ENCODE measurements at regions not wholly inside any gene's neighbourhood (a gene's known extent, or its start where the extent isn't known, plus 50 kb on each side); places are given as distances from the start of the nearest gene placed in this dataset.

DNA sequence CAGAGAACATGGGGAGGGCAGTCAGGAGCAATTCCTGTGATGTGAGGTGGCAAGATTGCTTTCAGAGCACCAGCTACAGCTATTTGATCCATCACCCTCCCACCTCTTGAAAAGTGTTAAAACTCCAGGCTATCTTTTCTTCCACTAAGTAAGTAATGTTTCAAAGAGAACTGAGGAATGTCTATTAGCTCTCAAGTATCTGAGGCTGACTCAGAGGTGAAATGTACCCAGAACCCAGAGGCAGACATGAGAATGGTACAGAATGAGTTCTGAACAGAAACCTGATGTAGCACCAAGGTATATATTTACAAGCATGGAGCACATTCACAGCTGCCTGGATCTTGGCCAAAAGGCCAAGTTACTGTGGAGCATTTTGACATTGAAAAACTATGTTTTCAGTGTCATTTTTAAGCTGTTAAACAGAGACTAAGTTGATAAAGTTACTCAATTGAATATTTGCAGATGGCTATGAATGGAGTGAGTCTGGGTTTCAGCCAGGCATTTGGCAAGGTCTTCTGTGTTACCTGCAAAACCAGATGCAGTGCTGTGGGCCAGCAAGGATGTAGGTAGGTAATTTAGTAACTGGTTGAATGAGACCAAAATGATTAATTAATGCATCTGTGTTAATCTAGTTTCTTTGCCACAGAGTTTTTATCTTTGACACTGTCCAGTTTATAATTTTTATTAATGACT is 227.7 kb upstream of the CD96 start:
- peak; percentile 88 for DNase-seq

- DNase-seq, result peak; percentile 34
Observed at GRCh38 chr3:111314898-111315297, 227.1 kb upstream of the CD96 start.

DNA sequence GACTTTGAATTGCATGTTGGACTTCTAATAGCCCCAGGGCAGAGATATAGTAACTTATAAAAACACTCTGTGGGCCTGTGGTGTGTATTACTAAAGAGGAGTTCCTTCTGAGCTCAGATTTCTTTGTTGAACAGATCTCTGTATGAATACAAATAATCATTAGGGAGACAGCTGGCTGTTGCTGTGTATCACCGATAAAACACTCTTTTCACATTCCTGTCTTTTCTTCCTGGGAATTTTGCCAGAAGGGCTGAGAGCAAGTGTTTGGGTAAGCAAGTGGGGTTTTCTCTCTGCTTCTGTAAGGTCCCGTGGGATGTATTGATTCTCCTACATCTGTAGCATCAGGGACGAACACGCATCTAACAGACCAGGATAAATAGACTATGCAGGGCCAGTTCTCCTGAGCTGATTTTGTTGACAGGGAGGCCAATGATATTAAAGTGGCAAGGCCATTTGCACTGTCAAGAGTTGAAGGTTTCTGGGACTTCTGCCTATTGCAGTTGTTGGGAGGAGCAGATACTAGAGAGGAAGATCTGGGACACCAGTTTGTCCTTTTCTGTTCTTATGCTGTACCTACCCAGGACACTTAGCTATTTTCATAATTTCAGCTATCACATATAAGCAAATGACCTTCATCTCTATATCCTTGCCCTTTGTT is 225.9 kb upstream of the CD96 start:
- DNase-seq, result peak; percentile 51

DNA sequence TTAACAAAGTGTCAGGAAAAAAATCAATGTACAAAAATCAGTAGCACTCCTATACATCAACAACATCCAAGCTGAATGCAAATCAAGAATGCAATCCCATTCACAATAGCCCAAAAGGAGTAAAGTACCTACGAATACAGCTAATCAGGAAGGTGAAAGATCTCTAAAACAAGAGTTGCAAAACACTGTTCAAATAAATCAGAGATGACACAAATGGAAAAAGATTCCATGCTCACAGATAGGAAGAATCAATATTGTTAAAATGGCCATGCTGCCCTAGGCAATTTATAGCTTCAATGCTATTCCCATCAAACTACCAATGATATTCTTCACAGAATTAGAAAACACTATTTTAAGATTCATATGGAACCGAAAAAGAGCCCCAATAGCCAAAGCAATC is 223.7 kb upstream of the CD96 start:
- no peak for DNase-seq

DNA sequence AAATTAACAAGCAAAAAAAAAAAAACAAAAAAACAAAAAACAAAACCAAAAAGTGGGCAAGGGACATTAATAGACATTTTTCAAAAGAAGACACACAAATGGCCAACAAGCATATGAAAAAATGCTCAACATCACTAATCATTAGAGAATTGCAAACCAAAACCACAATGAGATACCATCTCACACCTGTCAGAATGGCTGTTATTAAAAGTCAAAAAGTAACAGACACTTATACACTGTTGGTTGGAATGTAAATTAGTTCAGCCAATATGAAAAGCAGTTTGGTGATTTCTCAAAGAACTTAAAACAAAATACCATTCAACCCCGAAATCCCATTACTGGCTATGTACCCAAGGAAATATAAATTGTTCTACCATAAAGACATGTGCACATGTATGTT is 222.4 kb upstream of the CD96 start:
- no peak for DNase-seq

GRCh38 chr3:111321786-111322185 is 220.2 kb upstream of the CD96 start:
- DNase-seq, result no peak

DNA sequence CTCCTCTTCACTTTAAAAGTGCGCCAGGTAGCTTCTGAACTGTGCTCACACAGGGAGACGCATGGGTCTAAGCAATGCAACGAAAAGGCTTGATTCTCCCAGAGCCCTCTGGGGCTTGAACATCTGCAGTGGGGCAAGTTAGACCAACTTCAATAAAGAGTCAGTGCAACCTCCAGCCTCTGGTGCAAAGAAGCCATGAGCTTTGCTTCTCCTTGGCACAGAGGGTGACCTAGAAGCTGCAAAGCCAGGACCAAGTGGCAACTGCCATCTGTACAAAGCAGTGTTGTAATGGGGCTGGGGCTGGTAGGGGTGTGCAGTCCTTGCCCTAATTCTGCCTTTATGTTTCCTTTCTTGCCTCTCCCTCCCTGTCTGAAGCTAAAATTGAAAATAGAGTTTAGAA is 219.0 kb upstream of the CD96 start:
- DNase-seq, result no peak

GRCh38 chr3:111324151-111324550 is 217.8 kb upstream of the CD96 start:
- no peak for DNase-seq

DNA sequence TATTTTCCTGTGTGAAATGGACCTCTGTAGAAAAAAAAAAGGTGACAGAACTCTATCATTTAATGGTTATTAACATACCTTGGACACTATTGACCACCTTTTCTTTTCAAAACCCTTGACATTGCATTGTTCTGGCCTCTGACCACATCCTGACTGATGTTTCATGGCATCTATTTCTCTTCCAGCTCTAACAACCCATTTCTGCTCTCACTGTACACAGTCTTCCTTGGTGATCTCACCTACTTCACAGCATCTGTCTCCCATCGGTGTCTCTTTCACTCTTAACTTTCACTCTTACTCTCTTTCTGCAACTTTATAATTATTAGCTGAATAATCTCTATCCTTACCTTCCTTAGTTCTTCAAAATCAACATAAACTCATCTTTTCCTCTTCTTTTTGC is 217.4 kb upstream of the CD96 start:
- DNase-seq, result no peak

GRCh38 chr3:111325160-111325718 is 216.8 kb upstream of the CD96 start:
- no peak for DNase-seq

- no peak for DNase-seq
Observed at GRCh38 chr3:111326144-111326995, 215.6 kb upstream of the CD96 start.

GRCh38 chr3:111331306-111331705 is 210.7 kb upstream of the CD96 start:
- no peak for DNase-seq

- DNase-seq, result no peak
Observed at GRCh38 chr3:111331912-111332311, 210.1 kb upstream of the CD96 start.

- DNase-seq, result no peak
Observed at GRCh38 chr3:111332488-111333080, 209.4 kb upstream of the CD96 start.

GRCh38 chr3:111333642-111334041 is 208.4 kb upstream of the CD96 start:
- no peak for DNase-seq

DNA sequence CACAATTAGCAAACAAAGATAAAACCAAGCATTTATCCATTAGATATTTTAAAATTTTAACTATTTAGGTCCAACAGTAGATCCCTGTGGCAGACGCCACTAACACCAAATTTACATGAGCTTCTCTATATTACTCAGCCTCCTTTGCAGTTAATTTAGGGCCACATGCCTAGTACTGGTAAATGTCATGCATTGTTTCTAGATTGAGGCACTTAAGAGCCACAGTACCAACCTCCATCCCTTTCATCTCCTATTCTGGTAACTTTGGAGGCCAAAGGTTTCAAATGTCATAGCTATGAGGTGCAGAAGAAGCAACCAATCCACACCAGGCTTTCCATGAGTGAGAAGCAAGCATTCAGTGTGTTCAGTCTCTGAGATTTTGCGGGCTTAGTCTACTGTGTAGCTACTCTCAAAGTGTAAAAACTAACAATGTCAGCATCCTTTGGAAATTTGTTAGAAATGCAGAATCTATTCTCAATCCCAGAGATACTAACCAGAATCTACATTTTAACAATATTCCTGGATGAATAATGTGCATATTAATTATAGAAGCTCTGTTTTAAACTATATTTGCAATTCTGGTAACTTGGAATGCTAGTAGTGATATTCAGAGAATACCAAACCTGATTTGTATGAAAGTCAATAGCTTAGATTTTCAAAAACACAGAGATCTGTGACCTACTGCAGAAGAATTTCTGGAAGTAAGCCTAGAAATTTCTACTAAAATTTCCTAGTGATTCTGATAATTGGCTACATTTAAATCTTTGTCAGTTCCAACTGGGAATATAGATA is 206.3 kb upstream of the CD96 start:
- DNase-seq, result no peak

DNA sequence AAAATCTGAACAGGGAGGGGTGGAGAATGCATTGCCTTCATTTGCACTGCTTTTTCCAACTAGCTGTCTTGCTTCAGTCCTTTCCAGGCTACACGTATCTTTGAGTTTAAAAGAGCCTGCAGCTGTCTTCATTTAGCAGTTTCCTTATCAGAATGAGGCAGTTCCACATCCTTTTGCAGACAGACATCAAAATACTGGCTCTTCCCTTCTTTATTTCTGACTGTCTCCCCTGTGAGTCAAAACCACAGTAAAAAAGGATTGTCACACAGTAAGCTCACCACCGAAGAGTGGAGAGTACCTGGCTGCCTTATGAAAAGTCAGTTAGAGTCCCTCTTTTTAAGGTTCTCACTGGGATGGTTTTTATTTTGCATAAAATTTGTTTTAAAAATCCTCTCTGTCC is 205.5 kb upstream of the CD96 start:
- DNase-seq, result peak; percentile 37

DNA sequence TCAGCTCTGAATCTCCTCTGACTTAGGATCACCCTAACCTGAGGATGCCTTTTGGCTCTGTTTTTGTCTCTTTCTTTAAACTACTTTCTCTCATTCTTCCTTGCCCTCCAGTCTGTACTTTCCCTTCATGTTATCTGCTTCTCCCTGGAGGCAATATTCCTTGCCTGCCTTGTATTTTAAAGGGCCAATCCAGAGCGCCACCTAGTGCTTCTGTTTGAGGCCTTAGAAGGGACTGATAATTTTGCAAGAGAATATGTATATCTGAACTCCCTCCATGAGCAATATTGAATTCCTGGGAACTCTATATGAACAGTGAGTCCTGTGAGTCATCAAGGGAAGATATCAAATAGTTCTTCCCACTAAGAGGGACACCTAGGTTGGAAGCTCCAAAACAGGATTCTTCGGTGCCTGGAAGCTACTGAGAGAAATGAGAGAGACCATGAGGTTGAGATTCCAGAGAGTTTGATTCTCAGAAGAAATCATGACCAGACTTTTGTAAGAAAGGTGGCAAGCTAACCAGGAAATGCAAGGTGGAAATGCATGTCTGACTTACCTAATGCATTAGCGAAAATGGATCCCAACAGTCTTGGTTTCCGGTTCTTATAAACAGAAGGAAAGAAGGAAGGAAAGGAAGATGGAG is 203.8 kb upstream of the CD96 start:
- peak; percentile 76 for DNase-seq

- no peak for DNase-seq
Observed at GRCh38 chr3:111339017-111339416, 203.0 kb upstream of the CD96 start.

- DNase-seq, result no peak
Observed at GRCh38 chr3:111351334-111351733, 190.7 kb upstream of the CD96 start.

DNA sequence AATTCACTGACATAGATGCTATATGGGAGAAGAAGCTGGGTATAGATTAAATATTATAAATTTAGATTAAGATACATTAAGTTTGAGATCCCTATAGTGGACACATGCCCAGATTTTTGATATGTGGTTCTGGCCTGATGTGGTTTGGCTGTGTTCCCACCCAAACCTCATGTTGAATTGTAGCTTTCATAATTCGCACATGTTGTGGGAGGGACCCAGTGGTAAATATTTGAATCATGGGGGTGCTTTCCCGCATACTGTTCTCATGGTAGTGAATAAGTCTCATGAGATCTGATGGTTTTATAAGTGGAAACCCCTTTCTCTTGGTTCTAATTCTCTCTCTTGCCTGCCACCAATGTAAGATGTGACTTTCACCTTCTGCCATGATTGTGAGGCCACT is 189.4 kb upstream of the CD96 start:
- DNase-seq, result peak; percentile 46

Data from NCI-H226 (cell line).